ENCODE measurements at regions not wholly inside any gene's neighbourhood (a gene's known extent, or its start where the extent isn't known, plus 50 kb on each side); places are given as distances from the start of the nearest gene placed in this dataset.
"Not testable (repeated sequence)": the region's sequence is repeated elsewhere in the genome, so short reads cannot be mapped to it uniquely, and the experiment has no call there.

- DNase-seq: no peak
These were observed 422.6 kb upstream of the ARPP21 start for GRCh38 chr3:35216501-35217266.

GRCh38 chr3:35223632-35224394, 415.5 kb upstream of the ARPP21 start:
- no peak for DNase-seq

GRCh38 chr3:35224565-35225295, 414.6 kb upstream of the ARPP21 start:
- DNase-seq: no peak

GRCh38 chr3:35241236-35241635, 398.1 kb upstream of the ARPP21 start:
- no peak for DNase-seq

- DNase-seq: no peak
These were observed 384.4 kb upstream of the ARPP21 start for GRCh38 chr3:35254917-35255316.

- no peak for DNase-seq
These were observed 381.7 kb upstream of the ARPP21 start for GRCh38 chr3:35257641-35258040.

GRCh38 chr3:35262406-35262805, 376.9 kb upstream of the ARPP21 start:
- DNase-seq: no peak

- no peak for DNase-seq
These were observed 375.8 kb upstream of the ARPP21 start for GRCh38 chr3:35263477-35263876.

GRCh38 chr3:35266065-35266464, 373.3 kb upstream of the ARPP21 start:
- not testable (repeated sequence) for DNase-seq

- DNase-seq: no peak
These were observed 363.6 kb upstream of the ARPP21 start for GRCh38 chr3:35275768-35276167.

- DNase-seq: no peak
These were observed 362.8 kb upstream of the ARPP21 start for GRCh38 chr3:35276568-35276967.

GRCh38 chr3:35291471-35292236, 347.7 kb upstream of the ARPP21 start:
- DNase-seq: no peak

GRCh38 chr3:35292568-35292967, 346.8 kb upstream of the ARPP21 start:
- DNase-seq: no peak

- DNase-seq: no peak
These were observed 343.4 kb upstream of the ARPP21 start for GRCh38 chr3:35295906-35296305.

- DNase-seq: no peak
These were observed 342.8 kb upstream of the ARPP21 start for GRCh38 chr3:35296533-35296932.

GRCh38 chr3:35296944-35297343, 342.4 kb upstream of the ARPP21 start:
- not testable (repeated sequence) for DNase-seq

GRCh38 chr3:35305406-35305805, 333.9 kb upstream of the ARPP21 start:
- no peak for DNase-seq

- DNase-seq: no peak
These were observed 332.0 kb upstream of the ARPP21 start for GRCh38 chr3:35307296-35307695.

GRCh38 chr3:35316841-35317240, 322.5 kb upstream of the ARPP21 start:
- not testable (repeated sequence) for DNase-seq

GRCh38 chr3:35320646-35321407, 318.5 kb upstream of the ARPP21 start:
- DNase-seq: no peak

GRCh38 chr3:35322070-35322469, 317.3 kb upstream of the ARPP21 start:
- no peak for DNase-seq

GRCh38 chr3:35335703-35336102, 303.6 kb upstream of the ARPP21 start:
- DNase-seq: no peak

All from NCI-H187 (cell line).